IMR-90 (cell line): ENCODE measurements at regions not wholly inside any gene's neighbourhood (a gene's known extent, or its start where the extent isn't known, plus 50 kb on each side); places are given as distances from the start of the nearest gene placed in this dataset.

Experiments
- ATAC-seq: fragments of 200-7000 bp; cut with Tn5 transposase; 2 replicates; pipeline ENCODE4 v1.9.1; 2020; ENCODE audit warnings: low read depth, mild to moderate bottlenecking, moderate library complexity
- BruUV-seq: library from RNA; stranded (reverse); fragments of 400-500 nt; replicated peaks from 2 replicates; lab custom pipeline; 2021; lab: Mats Ljungman, UMichigan
- CTCF ChIA-PET: fragments of 300-600 bp; formaldehyde crosslinking; extraction: SDS; loops from one replicate; lab custom pipeline; 2021; ENCODE audit warnings: antibody characterized with exemption; lab: Yijun Ruan, JAX
- POLR2A ChIA-PET: fragments of 300-600 bp; sonication (Branson Sonifier 250); formaldehyde crosslinking; loops from one replicate; lab custom pipeline; 2022; ENCODE audit warnings: antibody characterized with exemption; ENCODE audit not compliant: unreplicated experiment; lab: Charles Lee
- DNase-seq: peaks from one replicate; pipeline ENCODE4 v3.0.0; 2013
- H2AFZ ChIP-seq: replicated peaks from 2 replicates; pipeline ENCODE3; 2013; ENCODE audit warnings: low read length, mild to moderate bottlenecking; ENCODE audit not compliant: poor library complexity
- H2AK5ac ChIP-seq: 2 replicates; pipeline ENCODE4 v1.6.1; 2013; ENCODE audit warnings: low read depth, low read length, inconsistent platforms
- H2AK9ac ChIP-seq: replicated peaks from 2 replicates; pipeline ENCODE3; 2013; ENCODE audit warnings: mild to moderate bottlenecking, low read depth, low read length, moderate library complexity; ENCODE audit not compliant: poor library complexity
- H2BK120ac ChIP-seq: 2 replicates; pipeline ENCODE4 v1.6.1; 2013; ENCODE audit warnings: low read depth, low read length, inconsistent platforms
- H2BK15ac ChIP-seq: 3 replicates; pipeline ENCODE4 v1.6.1; 2013; ENCODE audit warnings: low read depth, low read length, inconsistent platforms
- H2BK20ac ChIP-seq: 2 replicates; pipeline ENCODE4 v1.6.1; 2013; ENCODE audit warnings: low read depth, mild to moderate bottlenecking, inconsistent platforms, low read length, moderate library complexity
- H2BK5ac ChIP-seq: 2 replicates; pipeline ENCODE4 v1.6.1; 2013; ENCODE audit warnings: mild to moderate bottlenecking, low read depth, low read length, inconsistent platforms; ENCODE audit not compliant: poor library complexity, severe bottlenecking
- H3K14ac ChIP-seq: replicated peaks from 2 replicates; pipeline ENCODE4 v1.6.1; 2013; ENCODE audit warnings: low read depth, low read length, inconsistent platforms
- H3K18ac ChIP-seq: 2 replicates; pipeline ENCODE4 v1.6.1; 2013; ENCODE audit warnings: low read depth, low read length, control low read depth
- H3K23ac ChIP-seq: 2 replicates; pipeline ENCODE4 v1.6.1; 2013; ENCODE audit warnings: low read depth, low read length, inconsistent platforms
- H3K27ac ChIP-seq: 2 replicates; pipeline ENCODE4 v1.5.1; 2013; ENCODE audit warnings: mild to moderate bottlenecking, control low read depth, low read length; ENCODE audit not compliant: insufficient read depth
- H3K27me3 ChIP-seq: 2 replicates; pipeline ENCODE4 v1.6.1; 2013; ENCODE audit warnings: low read length; ENCODE audit not compliant: control insufficient read depth, insufficient read depth
- H3K36me3 ChIP-seq: 2 replicates; pipeline ENCODE4 v1.6.1; 2013; ENCODE audit warnings: low read length, mixed read lengths; ENCODE audit not compliant: control insufficient read depth, insufficient read depth
- H3K4ac ChIP-seq: 2 replicates; pipeline ENCODE4 v1.6.1; 2013; ENCODE audit warnings: low read depth, low read length, inconsistent platforms
- H3K4me1 ChIP-seq: 2 replicates; pipeline ENCODE4 v1.6.1; 2013; ENCODE audit warnings: low read length, mixed read lengths; ENCODE audit not compliant: control insufficient read depth, insufficient read depth
- H3K4me2 ChIP-seq: 2 replicates; pipeline ENCODE4 v1.6.1; 2013; ENCODE audit warnings: low read depth, mild to moderate bottlenecking, control low read depth, low read length, moderate library complexity
- H3K4me3 ChIP-seq: 2 replicates; pipeline ENCODE4 v1.5.1; 2013; ENCODE audit warnings: low read depth, mild to moderate bottlenecking, control low read depth, low read length, moderate library complexity; ENCODE audit not compliant: insufficient read depth
- H3K56ac ChIP-seq: 2 replicates; pipeline ENCODE4 v1.6.1; 2013; ENCODE audit warnings: low read length, inconsistent platforms; ENCODE audit not compliant: insufficient read depth; ENCODE audit errors: extremely low read depth
- H3K79me1 ChIP-seq, 2 experiments: 2 replicates each; pipeline ENCODE4 v1.6.1; 2013; ENCODE audit warnings: low read length in 2 of 2, inconsistent platforms in 1 of 2, low read depth in 1 of 2
- H3K9ac ChIP-seq: 2 replicates; pipeline ENCODE4 v1.6.1; 2013; ENCODE audit warnings: low read depth, low read length, control low read depth
- H3K9me1 ChIP-seq: 2 replicates; pipeline ENCODE4 v1.6.1; 2013; ENCODE audit warnings: low read length, inconsistent platforms; ENCODE audit not compliant: insufficient read depth
- H3K9me3 ChIP-seq: 2 replicates; pipeline ENCODE4 v1.6.1; 2013; ENCODE audit warnings: low read length; ENCODE audit not compliant: control insufficient read depth, insufficient read depth
- H4K20me1 ChIP-seq: 2 replicates; pipeline ENCODE4 v1.6.1; 2013; ENCODE audit warnings: low read length, inconsistent platforms; ENCODE audit not compliant: insufficient read depth
- H4K5ac ChIP-seq: 2 replicates; pipeline ENCODE4 v1.6.1; 2013; ENCODE audit warnings: mild to moderate bottlenecking, low read depth, low read length, control low read depth
- H4K8ac ChIP-seq, 2 experiments: 2 replicates each; pipeline ENCODE4 v1.6.1; 2013; ENCODE audit warnings: low read depth in 2 of 2, low read length in 2 of 2, control low read depth in 1 of 2, inconsistent platforms in 1 of 2
- H4K91ac ChIP-seq: 2 replicates; pipeline ENCODE4 v1.6.1; 2013; ENCODE audit warnings: low read depth, low read length, inconsistent platforms; ENCODE audit not compliant: insufficient read depth
- BHLHE40 ChIP-seq: fragments of 150-350 bp; IDR thresholded peaks from 2 replicates; pipeline ENCODE4 v1.6.1; 2016; ENCODE audit warnings: mild to moderate bottlenecking, low read depth, low read length
- CEBPB ChIP-seq: IDR thresholded peaks from 2 replicates; pipeline ENCODE4 v1.6.1; 2012; ENCODE audit warnings: low read depth, low read length, improper control_type of control experiment
- CHD1 ChIP-seq: IDR thresholded peaks from 2 replicates; pipeline ENCODE4 v1.6.1; 2012; ENCODE audit warnings: low read depth, low read length, improper control_type of control experiment
- FOS ChIP-seq: fragments of 150-350 bp; IDR thresholded peaks from 2 replicates; pipeline ENCODE4 v1.6.1; 2016; ENCODE audit warnings: low read depth, low read length
- MAFK ChIP-seq: IDR thresholded peaks from 2 replicates; pipeline ENCODE4 v1.6.1; 2012; ENCODE audit warnings: low read depth, low read length, improper control_type of control experiment
- MAZ ChIP-seq: IDR thresholded peaks from 2 replicates; pipeline ENCODE4 v1.6.1; 2012; ENCODE audit warnings: low read depth, mild to moderate bottlenecking, low read length, improper control_type of control experiment, moderate library complexity, borderline replicate concordance
- MXI1 ChIP-seq: IDR thresholded peaks from 2 replicates; pipeline ENCODE4 v1.6.1; 2012; ENCODE audit warnings: low read depth, mild to moderate bottlenecking, low read length, moderate library complexity, borderline replicate concordance
- NFE2L2 ChIP-seq: fragments of 150-350 bp; IDR thresholded peaks from 2 replicates; pipeline ENCODE4 v1.6.1; 2016; ENCODE audit warnings: low read depth, mild to moderate bottlenecking, low read length
- POLR2A ChIP-seq: IDR thresholded peaks from 2 replicates; pipeline ENCODE4 v1.6.1; 2012; ENCODE audit warnings: mild to moderate bottlenecking, low read depth, low read length
- RAD21 ChIP-seq: IDR thresholded peaks from 2 replicates; pipeline ENCODE4 v1.6.1; 2012; ENCODE audit warnings: low read length, improper control_type of control experiment
- RCOR1 ChIP-seq: IDR thresholded peaks from 2 replicates; pipeline ENCODE4 v1.6.1; 2012; ENCODE audit warnings: mild to moderate bottlenecking, low read length, improper control_type of control experiment; ENCODE audit not compliant: insufficient replicate concordance
- RFX5 ChIP-seq: IDR thresholded peaks from 2 replicates; pipeline ENCODE4 v1.8.0; 2012; ENCODE audit warnings: low read depth, mild to moderate bottlenecking, low read length, moderate library complexity
- SMC3 ChIP-seq: fragments of 150-350 bp; IDR thresholded peaks from 2 replicates; pipeline ENCODE4 v1.6.1; 2016; ENCODE audit warnings: low read depth, mild to moderate bottlenecking, antibody characterized with exemption, low read length, moderate library complexity
- dilution Hi-C: fragments of 300-500 bp; cut with HindIII; formaldehyde crosslinking; loops from one replicate; pipeline ENCODE4 v1.14.3; 2018; ENCODE audit warnings: low sequenced_read_pairs; ENCODE audit not compliant: unreplicated experiment
- in situ Hi-C: fragments of 300-500 bp; cut with MboI; formaldehyde crosslinking; loops from 3 replicates; pipeline ENCODE4 v1.14.3; 2019; ENCODE audit warnings: low sequenced_read_pairs, inconsistent platforms, mixed read lengths
- intact Hi-C: fragments of 100-400 bp; cut with micrococcal nuclease; formaldehyde crosslinking; loops from 2 replicates; pipeline ENCODE4 v1.10.0; 2022
- TF ChIP-seq, protein P1 (sequence below): conservative IDR thresholded peaks from 2 replicates; pipeline ENCODE4 v1.5.1; 2012; ENCODE audit warnings: mild to moderate bottlenecking, low read depth, low read length, improper control_type of control experiment
- TF ChIP-seq, protein P2 (sequence below): fragments of 150-350 bp; IDR thresholded peaks from 2 replicates; pipeline ENCODE4 v1.6.1; 2017; ENCODE audit warnings: mild to moderate bottlenecking, antibody characterized with exemption, low read length, low read depth
- TF ChIP-seq, protein P3 (sequence below): fragments of 150-350 bp; IDR thresholded peaks from 2 replicates; pipeline ENCODE4 v1.6.1; 2016; ENCODE audit warnings: low read depth, mild to moderate bottlenecking, low read length, moderate library complexity, borderline replicate concordance

DNA sequence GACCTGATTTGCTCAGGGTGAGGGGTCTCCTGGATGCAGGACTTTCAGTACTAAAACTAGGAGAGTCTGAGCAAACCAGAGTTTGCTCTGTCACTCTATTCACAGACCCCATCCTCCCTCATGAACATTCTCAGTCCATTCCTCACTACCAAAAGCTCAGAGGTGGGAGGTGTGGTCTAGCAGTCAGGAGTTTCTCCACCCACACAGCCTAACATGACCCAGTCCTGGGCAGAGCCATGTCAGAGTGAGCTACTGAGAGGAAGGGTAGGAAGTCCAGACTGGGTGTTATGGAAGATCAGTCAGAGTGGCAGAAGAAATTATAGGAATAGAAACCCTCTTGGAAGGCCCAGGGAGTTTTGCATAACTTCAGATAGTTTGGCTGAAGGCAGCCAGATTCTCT lies 113.3 kb upstream of the GRAMD2B start:
- no peak for TF ChIP-seq MAZ
- no peak for TF ChIP-seq MAFK
- TF ChIP-seq CHD1 = no peak
- TF ChIP-seq RCOR1 = no peak
- TF ChIP-seq RAD21 = no peak
- TF ChIP-seq BHLHE40 = no peak
- no peak for TF ChIP-seq SMC3
- no peak for TF ChIP-seq RFX5
- no peak for TF ChIP-seq CEBPB
- TF ChIP-seq, protein P1, sequence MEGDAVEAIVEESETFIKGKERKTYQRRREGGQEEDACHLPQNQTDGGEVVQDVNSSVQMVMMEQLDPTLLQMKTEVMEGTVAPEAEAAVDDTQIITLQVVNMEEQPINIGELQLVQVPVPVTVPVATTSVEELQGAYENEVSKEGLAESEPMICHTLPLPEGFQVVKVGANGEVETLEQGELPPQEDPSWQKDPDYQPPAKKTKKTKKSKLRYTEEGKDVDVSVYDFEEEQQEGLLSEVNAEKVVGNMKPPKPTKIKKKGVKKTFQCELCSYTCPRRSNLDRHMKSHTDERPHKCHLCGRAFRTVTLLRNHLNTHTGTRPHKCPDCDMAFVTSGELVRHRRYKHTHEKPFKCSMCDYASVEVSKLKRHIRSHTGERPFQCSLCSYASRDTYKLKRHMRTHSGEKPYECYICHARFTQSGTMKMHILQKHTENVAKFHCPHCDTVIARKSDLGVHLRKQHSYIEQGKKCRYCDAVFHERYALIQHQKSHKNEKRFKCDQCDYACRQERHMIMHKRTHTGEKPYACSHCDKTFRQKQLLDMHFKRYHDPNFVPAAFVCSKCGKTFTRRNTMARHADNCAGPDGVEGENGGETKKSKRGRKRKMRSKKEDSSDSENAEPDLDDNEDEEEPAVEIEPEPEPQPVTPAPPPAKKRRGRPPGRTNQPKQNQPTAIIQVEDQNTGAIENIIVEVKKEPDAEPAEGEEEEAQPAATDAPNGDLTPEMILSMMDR = no peak
- TF ChIP-seq POLR2A = no peak
- no peak for TF ChIP-seq FOS
- TF ChIP-seq, protein P2, sequence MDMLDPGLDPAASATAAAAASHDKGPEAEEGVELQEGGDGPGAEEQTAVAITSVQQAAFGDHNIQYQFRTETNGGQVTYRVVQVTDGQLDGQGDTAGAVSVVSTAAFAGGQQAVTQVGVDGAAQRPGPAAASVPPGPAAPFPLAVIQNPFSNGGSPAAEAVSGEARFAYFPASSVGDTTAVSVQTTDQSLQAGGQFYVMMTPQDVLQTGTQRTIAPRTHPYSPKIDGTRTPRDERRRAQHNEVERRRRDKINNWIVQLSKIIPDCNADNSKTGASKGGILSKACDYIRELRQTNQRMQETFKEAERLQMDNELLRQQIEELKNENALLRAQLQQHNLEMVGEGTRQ = no peak
- TF ChIP-seq, protein P3, sequence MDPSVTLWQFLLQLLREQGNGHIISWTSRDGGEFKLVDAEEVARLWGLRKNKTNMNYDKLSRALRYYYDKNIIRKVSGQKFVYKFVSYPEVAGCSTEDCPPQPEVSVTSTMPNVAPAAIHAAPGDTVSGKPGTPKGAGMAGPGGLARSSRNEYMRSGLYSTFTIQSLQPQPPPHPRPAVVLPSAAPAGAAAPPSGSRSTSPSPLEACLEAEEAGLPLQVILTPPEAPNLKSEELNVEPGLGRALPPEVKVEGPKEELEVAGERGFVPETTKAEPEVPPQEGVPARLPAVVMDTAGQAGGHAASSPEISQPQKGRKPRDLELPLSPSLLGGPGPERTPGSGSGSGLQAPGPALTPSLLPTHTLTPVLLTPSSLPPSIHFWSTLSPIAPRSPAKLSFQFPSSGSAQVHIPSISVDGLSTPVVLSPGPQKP = no peak
- TF ChIP-seq NFE2L2 = no peak
- no peak for TF ChIP-seq MXI1
- H3K4me3 ChIP-seq = no peak overlapping the region
- intact Hi-C loops = no loop called here
- H2BK120ac ChIP-seq = no peak overlapping the region
- CTCF ChIA-PET = no interaction called here
- H3K27me3 ChIP-seq = peaks cover 2% of the 10 kb centered on the region; the same call in 1 of the 2 replicates
- H4K91ac ChIP-seq = no peak overlapping the region
- no peak overlapping the region for H3K14ac ChIP-seq
- POLR2A ChIA-PET = no interaction called here
- no peak overlapping the region for H2BK5ac ChIP-seq
- no peaks in the 10 kb centered on the region for H4K20me1 ChIP-seq
- no peak overlapping the region for H3K23ac ChIP-seq
- in situ Hi-C loops = no loop called here
- H3K18ac ChIP-seq = no peak overlapping the region
- H4K8ac ChIP-seq = no peak overlapping the region
- no peak overlapping the region for H4K5ac ChIP-seq
- no peaks in the 10 kb centered on the region for H3K4me1 ChIP-seq
- no TSS peak for BruUV-seq
- H3K79me1 ChIP-seq = no peaks in the 10 kb centered on the region
- H3K36me3 ChIP-seq = no peaks in the 10 kb centered on the region
- H3K27ac ChIP-seq = no peak overlapping the region
- H3K56ac ChIP-seq = no peak overlapping the region
- H2BK15ac ChIP-seq = no peak overlapping the region
- H3K9me3 ChIP-seq = no peaks in the 10 kb centered on the region
- no peak overlapping the region for H2AK5ac ChIP-seq
- H2AK9ac ChIP-seq = no peak overlapping the region
- H2BK20ac ChIP-seq = no peak overlapping the region
- no peak overlapping the region for H3K4ac ChIP-seq
- no peak overlapping the region for H3K4me2 ChIP-seq
- dilution Hi-C loops = no loop called here
- no peak overlapping the region for H3K9ac ChIP-seq
- ATAC-seq (no peak), DNase-seq (no peak)
- no peak overlapping the region for H2AFZ ChIP-seq
- no peaks in the 10 kb centered on the region for H3K9me1 ChIP-seq
